Thoracic aorta (tissue), 2 donors: ENCODE measurements at regions not wholly inside any gene's neighbourhood (a gene's known extent, or its start where the extent isn't known, plus 50 kb on each side); places are given as distances from the start of the nearest gene placed in this dataset.
A peak's percentile ranks its signal among the peaks of the same experiment; 100 is the strongest.

Experiments
- ATAC-seq: fragments of 150-250 bp; one replicate; pipeline ENCODE4 v1.8.0; 2017; ENCODE audit warnings: low read depth; ENCODE audit not compliant: insufficient number of reproducible peaks, low FRiP score
- DNase-seq: peaks from one replicate; pipeline ENCODE4 v3.0.0-alpha.2; 2020; ENCODE audit warnings: low spot score
- H3K27ac ChIP-seq, 2 donors: fragments of 200-600 bp; sonication (generic); 1 replicate in 1 of 2; 2 replicates in 1 of 2; pipeline ENCODE4 v1.5.1; 2016; ENCODE audit warnings: mild to moderate bottlenecking in 2 of 2, moderate library complexity in 2 of 2
- H3K27me3 ChIP-seq: fragments of 200-600 bp; sonication (generic); replicated peaks from 2 replicates; pipeline ENCODE4 v1.6.0; 2016; ENCODE audit warnings: mild to moderate bottlenecking; ENCODE audit not compliant: insufficient read depth
- H3K36me3 ChIP-seq: fragments of 200-600 bp; sonication (generic); one replicate; pipeline ENCODE4 v1.5.1; 2016
- H3K4me1 ChIP-seq, 2 donors: fragments of 200-600 bp; sonication (generic); 1 replicate in 1 of 2; 2 replicates in 1 of 2; pipeline versions ENCODE4 v1.5.1 to v1.6.0; 2016; ENCODE audit warnings: low read depth in 2 of 2, mild to moderate bottlenecking in 1 of 2; ENCODE audit not compliant: control insufficient read depth in 1 of 2
- H3K4me3 ChIP-seq: fragments of 200-600 bp; sonication (generic); 2 replicates; pipeline ENCODE4 v1.5.1; 2016; ENCODE audit warnings: mild to moderate bottlenecking
- H3K9me3 ChIP-seq: fragments of 200-600 bp; sonication (generic); 2 replicates; pipeline ENCODE4 v1.5.1; 2016
- CTCF ChIP-seq: fragments of 200-600 bp; sonication (generic); IDR thresholded peaks from one replicate; pipeline ENCODE4 v1.5.1; 2019; ENCODE audit warnings: antibody characterized with exemption

- H3K27me3 ChIP-seq: peaks cover 16% of the 10 kb centered on the region
- ATAC-seq: no peak
- no peak for TF ChIP-seq CTCF
- peaks cover 6 to 17% of the 10 kb centered on the region in 2 donors for H3K4me1 ChIP-seq
- DNase-seq: no peak
- no peak overlapping the region for H3K27ac ChIP-seq
- peak overlapping the region; percentile 55 for H3K4me3 ChIP-seq
- H3K9me3 ChIP-seq: no peaks in the 10 kb centered on the region
- H3K36me3 ChIP-seq: no peaks in the 10 kb centered on the region
These were observed 74.6 kb upstream of the TBX5 start for GRCh38 chr12:114480337-114481199.

DNA sequence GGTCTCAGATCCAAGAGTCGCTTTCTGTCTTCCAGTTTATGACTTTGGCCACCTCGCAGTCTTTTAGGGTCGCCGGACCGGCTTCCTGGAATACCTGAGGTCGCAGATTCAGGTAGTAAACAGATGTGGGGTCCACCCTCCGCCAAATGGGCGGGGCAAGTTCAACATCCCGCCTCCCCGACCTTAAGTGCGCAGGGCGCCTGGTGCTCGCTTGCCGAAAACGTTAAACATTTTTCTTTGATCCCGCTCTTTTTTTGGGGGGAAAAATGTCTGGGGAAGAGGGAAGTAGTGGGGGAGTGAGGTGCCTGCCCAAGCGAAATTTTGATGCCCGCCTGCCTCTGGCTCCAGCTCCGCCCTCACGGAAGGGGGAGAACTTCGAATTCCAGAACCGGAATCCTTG lies 73.9 kb upstream of the TBX5 start:
- TF ChIP-seq CTCF: no peak
- DNase-seq (no peak), ATAC-seq (no peak)
- peaks cover 6 to 17% of the 10 kb centered on the region in 2 donors for H3K4me1 ChIP-seq
- no peak overlapping the region for H3K27ac ChIP-seq
- peak overlapping the region; percentile 55 for H3K4me3 ChIP-seq
- H3K36me3 ChIP-seq: no peaks in the 10 kb centered on the region
- no peaks in the 10 kb centered on the region for H3K9me3 ChIP-seq
- peaks cover 16% of the 10 kb centered on the region for H3K27me3 ChIP-seq

DNA sequence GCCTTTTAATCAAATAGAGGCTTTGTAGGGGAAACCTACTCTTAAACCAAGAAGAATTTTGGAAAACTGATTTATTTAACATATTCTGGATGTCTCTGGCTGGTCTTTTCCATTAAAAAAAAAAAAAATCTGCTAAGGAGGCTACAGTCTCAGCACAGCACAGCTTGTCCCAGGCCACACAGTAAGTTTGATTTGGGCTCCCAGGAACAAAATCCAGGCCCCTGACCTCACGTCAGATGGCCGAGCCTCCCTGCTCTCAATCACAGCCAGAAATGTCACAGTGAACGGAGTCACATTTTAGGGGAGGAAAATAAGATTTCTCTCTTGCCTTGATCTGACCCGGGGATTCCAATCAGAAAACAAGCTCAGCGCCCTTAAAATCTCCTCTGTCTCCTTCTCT lies 72.9 kb upstream of the TBX5 start:
- no peak for DNase-seq
- H3K36me3 ChIP-seq: no peaks in the 10 kb centered on the region
- peaks cover 6 to 17% of the 10 kb centered on the region in 2 donors for H3K4me1 ChIP-seq
- TF ChIP-seq CTCF: no peak
- no peak overlapping the region for H3K4me3 ChIP-seq
- ATAC-seq: no peak
- no peaks in the 10 kb centered on the region for H3K9me3 ChIP-seq
- H3K27ac ChIP-seq: no peak overlapping the region
- H3K27me3 ChIP-seq: peaks cover 16% of the 10 kb centered on the region

DNA sequence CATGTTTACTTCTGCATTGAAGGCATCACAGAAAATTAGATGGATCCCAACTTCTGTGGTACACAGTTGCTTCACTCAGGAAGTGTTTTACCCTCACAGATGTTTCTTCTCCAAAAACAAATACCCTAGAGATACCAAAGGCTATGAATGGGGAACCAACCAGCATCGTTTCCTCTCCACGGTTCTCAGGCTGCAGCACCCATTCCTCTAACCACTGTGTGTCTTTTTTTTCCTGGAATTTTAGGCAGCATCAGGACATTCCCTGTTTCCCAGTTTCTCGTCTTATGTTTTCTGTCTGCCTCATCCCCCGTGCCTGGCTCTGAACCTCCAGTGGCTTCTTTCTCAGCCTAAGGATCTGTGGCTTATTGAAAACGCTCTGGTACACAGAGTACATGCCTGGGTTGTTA lies 72.0 kb upstream of the TBX5 start:
- Histone ChIP-seq H3K27ac (no peak overlapping the region), H3K9me3 (no peaks in the 10 kb centered on the region), H3K4me1 (peaks cover 6 to 17% of the 10 kb centered on the region in 2 donors), H3K36me3 (no peaks in the 10 kb centered on the region), H3K4me3 (no peak overlapping the region), H3K27me3 (peaks cover 16% of the 10 kb centered on the region)
- ATAC-seq (no peak), DNase-seq (no peak)
- TF ChIP-seq CTCF: no peak

- Histone ChIP-seq H3K27me3 (peaks cover 16% of the 10 kb centered on the region), H3K4me1 (peaks cover 6 to 15% of the 10 kb centered on the region in 2 donors), H3K9me3 (no peaks in the 10 kb centered on the region), H3K27ac (no peak overlapping the region), H3K36me3 (no peaks in the 10 kb centered on the region), H3K4me3 (no peak overlapping the region)
- TF ChIP-seq CTCF: peak; percentile 31
- ATAC-seq (no peak), DNase-seq (no peak)
These were observed 70.2 kb upstream of the TBX5 start for GRCh38 chr12:114476159-114476558.
